ENCODE measurements at regions not wholly inside any gene's neighbourhood (a gene's known extent, or its start where the extent isn't known, plus 50 kb on each side); places are given as distances from the start of the nearest gene placed in this dataset.

DNA sequence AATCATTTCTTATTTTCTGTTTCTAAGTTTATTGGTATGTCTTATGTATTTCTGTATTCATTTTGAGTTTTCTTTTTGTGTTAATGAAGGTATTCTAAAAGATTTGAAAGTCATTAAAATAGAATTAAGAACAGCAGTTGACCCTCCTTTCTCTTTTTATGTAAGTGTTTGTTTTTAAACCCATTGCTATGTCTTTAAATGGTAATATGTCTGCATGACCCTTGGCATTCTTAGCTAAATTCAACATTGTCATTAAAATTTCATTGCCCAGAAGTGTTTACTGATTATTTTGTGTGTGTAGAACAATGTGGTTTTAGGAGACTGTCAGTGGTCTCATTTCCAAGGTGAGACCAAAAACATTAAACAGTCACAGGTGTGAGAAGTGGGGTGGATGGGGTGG is 197.8 kb downstream of the PCDH7 start:
- DNase-seq: no peak
- POLR2A ChIA-PET: no interaction called here
- CTCF ChIA-PET: interaction anchor here (1.6 kb wide), 1 partner anchor 16 kb away, joined by 3 read pairs; no protein-coding TSS in a partner anchor
- no peaks in the 10 kb centered on the region for H3K9me3 ChIP-seq (ENCODE audit: control extremely low read depth in 1 of 5, control insufficient read depth in 4 of 5, insufficient read depth in 2 of 5, low read depth in 1 of 5, low read length in 4 of 5)
- H3K4me1 ChIP-seq (ENCODE audit: control extremely low read depth in 1 of 4, control insufficient read depth in 4 of 4, insufficient read depth in 4 of 4, low read length in 3 of 4): no peaks in the 10 kb centered on the region
- no peak overlapping the region for H3K4me3 ChIP-seq (ENCODE audit: control insufficient read depth in 1 of 7, extremely low read depth in 1 of 7, insufficient read depth in 4 of 7, low read depth in 2 of 7, low read length in 6 of 7)
- H3K27me3 ChIP-seq (replicated peaks in 2 of 5; ENCODE audit: control insufficient read depth in 4 of 5, insufficient read depth in 5 of 5, low read length in 4 of 5): no peaks in the 10 kb centered on the region
- no peak overlapping the region for H3K27ac ChIP-seq (ENCODE audit: insufficient read depth in 1 of 2, low read depth in 1 of 2, low read length in 2 of 2, poor library complexity in 1 of 2, severe bottlenecking in 2 of 2)
- H3K36me3 ChIP-seq (ENCODE audit: control insufficient read depth in 4 of 4, insufficient read depth in 4 of 4, low read length in 3 of 4): no peaks in the 10 kb centered on the region

DNA sequence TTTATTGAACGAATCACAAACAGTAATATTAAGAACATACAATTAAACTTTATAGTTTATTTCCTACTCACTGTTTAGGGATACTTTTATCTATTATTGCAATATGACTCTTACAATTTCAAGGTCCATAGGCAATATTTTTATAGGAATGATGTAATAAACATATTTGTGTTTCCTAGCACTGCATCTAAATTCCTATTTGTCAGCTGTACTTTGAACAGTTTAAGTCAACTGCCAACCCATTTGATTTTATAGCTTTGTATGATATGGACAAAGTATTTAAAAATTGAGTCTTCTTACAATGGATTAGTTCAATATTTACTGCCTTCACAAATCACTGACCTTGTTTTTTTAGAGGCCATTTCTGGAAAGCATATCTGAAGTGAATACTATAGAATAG is 199.3 kb downstream of the PCDH7 start:
- DNase-seq: no peak
- Histone ChIP-seq H3K27ac (ENCODE audit: insufficient read depth in 1 of 2, low read depth in 1 of 2, low read length in 2 of 2, poor library complexity in 1 of 2, severe bottlenecking in 2 of 2) (no peak overlapping the region), H3K27me3 (replicated peaks in 2 of 5; ENCODE audit: control insufficient read depth in 4 of 5, insufficient read depth in 5 of 5, low read length in 4 of 5) (no peaks in the 10 kb centered on the region), H3K36me3 (ENCODE audit: control insufficient read depth in 4 of 4, insufficient read depth in 4 of 4, low read length in 3 of 4) (no peaks in the 10 kb centered on the region), H3K4me3 (ENCODE audit: control insufficient read depth in 1 of 7, extremely low read depth in 1 of 7, insufficient read depth in 4 of 7, low read depth in 2 of 7, low read length in 6 of 7) (no peak overlapping the region), H3K9me3 (ENCODE audit: control extremely low read depth in 1 of 5, control insufficient read depth in 4 of 5, insufficient read depth in 2 of 5, low read depth in 1 of 5, low read length in 4 of 5) (no peaks in the 10 kb centered on the region), H3K4me1 (ENCODE audit: control extremely low read depth in 1 of 4, control insufficient read depth in 4 of 4, insufficient read depth in 4 of 4, low read length in 3 of 4) (no peaks in the 10 kb centered on the region)
- POLR2A ChIA-PET: no interaction called here
- WGBS (ENCODE audit: insufficient coverage): no CpG with 5 or more reads among the region's 1 CpG
- CTCF ChIA-PET: interaction anchor here (1.5 to 1.6 kb wide), 2 partner anchors 11 to 14 kb away, joined by 3 read pairs; no protein-coding TSS in a partner anchor

- no peak for DNase-seq
- 98% methylated on average over 4 of the region's 11 CpGs for WGBS (ENCODE audit: insufficient coverage)
- ChIA-PET CTCF (interaction anchor here (1.5 kb wide), 1 partner anchor 11 kb away, joined by 3 read pairs; no protein-coding TSS in a partner anchor), POLR2A (no interaction called here)
- H3K4me3 ChIP-seq (ENCODE audit: control insufficient read depth in 1 of 7, extremely low read depth in 1 of 7, insufficient read depth in 4 of 7, low read depth in 2 of 7, low read length in 6 of 7): no peak overlapping the region
- no peaks in the 10 kb centered on the region for H3K9me3 ChIP-seq (ENCODE audit: control extremely low read depth in 1 of 5, control insufficient read depth in 4 of 5, insufficient read depth in 2 of 5, low read depth in 1 of 5, low read length in 4 of 5)
- H3K27ac ChIP-seq (ENCODE audit: insufficient read depth in 1 of 2, low read depth in 1 of 2, low read length in 2 of 2, poor library complexity in 1 of 2, severe bottlenecking in 2 of 2): no peak overlapping the region
- H3K4me1 ChIP-seq (ENCODE audit: control extremely low read depth in 1 of 4, control insufficient read depth in 4 of 4, insufficient read depth in 4 of 4, low read length in 3 of 4): no peaks in the 10 kb centered on the region
- H3K36me3 ChIP-seq (ENCODE audit: control insufficient read depth in 4 of 4, insufficient read depth in 4 of 4, low read length in 3 of 4): no peaks in the 10 kb centered on the region
- H3K27me3 ChIP-seq (replicated peaks in 2 of 5; ENCODE audit: control insufficient read depth in 4 of 5, insufficient read depth in 5 of 5, low read length in 4 of 5): no peaks in the 10 kb centered on the region
These were observed 199.9 kb downstream of the PCDH7 start for GRCh38 chr4:30920043-30920442.

DNA sequence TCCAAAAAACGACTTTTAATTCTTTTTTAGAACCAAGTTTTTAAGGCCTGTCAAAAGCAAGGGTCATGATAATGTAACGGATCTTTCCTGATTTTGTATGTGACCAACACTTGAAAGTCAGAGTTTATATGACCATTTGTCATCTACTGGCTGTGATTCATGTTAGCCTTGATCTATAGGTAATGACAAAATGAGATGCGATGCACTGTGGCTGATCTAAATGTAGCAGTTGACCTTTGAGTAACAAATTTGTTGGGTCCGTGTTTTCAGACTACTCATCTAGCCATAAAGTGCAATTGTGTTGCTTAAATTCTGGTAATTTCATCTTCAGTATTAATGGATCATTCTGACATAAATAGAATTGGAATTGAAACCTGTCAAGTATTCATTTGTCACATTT is 202.5 kb downstream of the PCDH7 start:
- 100% methylated on average over 3 of the region's 4 CpGs for WGBS (ENCODE audit: insufficient coverage)
- H3K27ac ChIP-seq (ENCODE audit: insufficient read depth in 1 of 2, low read depth in 1 of 2, low read length in 2 of 2, poor library complexity in 1 of 2, severe bottlenecking in 2 of 2): no peak overlapping the region
- H3K36me3 ChIP-seq (ENCODE audit: control insufficient read depth in 4 of 4, insufficient read depth in 4 of 4, low read length in 3 of 4): no peaks in the 10 kb centered on the region
- H3K4me3 ChIP-seq (ENCODE audit: control insufficient read depth in 1 of 7, extremely low read depth in 1 of 7, insufficient read depth in 4 of 7, low read depth in 2 of 7, low read length in 6 of 7): no peak overlapping the region
- no peaks in the 10 kb centered on the region for H3K9me3 ChIP-seq (ENCODE audit: control extremely low read depth in 1 of 5, control insufficient read depth in 4 of 5, insufficient read depth in 2 of 5, low read depth in 1 of 5, low read length in 4 of 5)
- POLR2A ChIA-PET: no interaction called here
- H3K27me3 ChIP-seq (replicated peaks in 2 of 5; ENCODE audit: control insufficient read depth in 4 of 5, insufficient read depth in 5 of 5, low read length in 4 of 5): no peaks in the 10 kb centered on the region
- CTCF ChIA-PET: no interaction called here
- no peak for DNase-seq
- no peaks in the 10 kb centered on the region for H3K4me1 ChIP-seq (ENCODE audit: control extremely low read depth in 1 of 4, control insufficient read depth in 4 of 4, insufficient read depth in 4 of 4, low read length in 3 of 4)

GRCh38 chr4:30924495-30924894 is 204.3 kb downstream of the PCDH7 start:
- Histone ChIP-seq H3K4me3 (ENCODE audit: control insufficient read depth in 1 of 7, extremely low read depth in 1 of 7, insufficient read depth in 4 of 7, low read depth in 2 of 7, low read length in 6 of 7) (no peak overlapping the region), H3K36me3 (ENCODE audit: control insufficient read depth in 4 of 4, insufficient read depth in 4 of 4, low read length in 3 of 4) (no peaks in the 10 kb centered on the region), H3K27me3 (replicated peaks in 2 of 5; ENCODE audit: control insufficient read depth in 4 of 5, insufficient read depth in 5 of 5, low read length in 4 of 5) (no peaks in the 10 kb centered on the region), H3K9me3 (ENCODE audit: control extremely low read depth in 1 of 5, control insufficient read depth in 4 of 5, insufficient read depth in 2 of 5, low read depth in 1 of 5, low read length in 4 of 5) (no peaks in the 10 kb centered on the region), H3K4me1 (ENCODE audit: control extremely low read depth in 1 of 4, control insufficient read depth in 4 of 4, insufficient read depth in 4 of 4, low read length in 3 of 4) (no peaks in the 10 kb centered on the region), H3K27ac (ENCODE audit: insufficient read depth in 1 of 2, low read depth in 1 of 2, low read length in 2 of 2, poor library complexity in 1 of 2, severe bottlenecking in 2 of 2) (no peak overlapping the region)
- CTCF ChIA-PET: no interaction called here
- POLR2A ChIA-PET: no interaction called here
- no peak for DNase-seq

GRCh38 chr4:30929649-30930048 is 209.5 kb downstream of the PCDH7 start:
- no peaks in the 10 kb centered on the region for H3K9me3 ChIP-seq (ENCODE audit: control extremely low read depth in 1 of 5, control insufficient read depth in 4 of 5, insufficient read depth in 2 of 5, low read depth in 1 of 5, low read length in 4 of 5)
- no peak overlapping the region for H3K27ac ChIP-seq (ENCODE audit: insufficient read depth in 1 of 2, low read depth in 1 of 2, low read length in 2 of 2, poor library complexity in 1 of 2, severe bottlenecking in 2 of 2)
- no peaks in the 10 kb centered on the region for H3K36me3 ChIP-seq (ENCODE audit: control insufficient read depth in 4 of 4, insufficient read depth in 4 of 4, low read length in 3 of 4)
- H3K4me1 ChIP-seq (ENCODE audit: control extremely low read depth in 1 of 4, control insufficient read depth in 4 of 4, insufficient read depth in 4 of 4, low read length in 3 of 4): no peaks in the 10 kb centered on the region
- WGBS (ENCODE audit: insufficient coverage): 94% methylated on average over 2 of the region's 2 CpGs
- no peaks in the 10 kb centered on the region for H3K27me3 ChIP-seq (replicated peaks in 2 of 5; ENCODE audit: control insufficient read depth in 4 of 5, insufficient read depth in 5 of 5, low read length in 4 of 5)
- ChIA-PET POLR2A (no interaction called here), CTCF (no interaction called here)
- DNase-seq: no peak
- no peak overlapping the region for H3K4me3 ChIP-seq (ENCODE audit: control insufficient read depth in 1 of 7, extremely low read depth in 1 of 7, insufficient read depth in 4 of 7, low read depth in 2 of 7, low read length in 6 of 7)

DNA sequence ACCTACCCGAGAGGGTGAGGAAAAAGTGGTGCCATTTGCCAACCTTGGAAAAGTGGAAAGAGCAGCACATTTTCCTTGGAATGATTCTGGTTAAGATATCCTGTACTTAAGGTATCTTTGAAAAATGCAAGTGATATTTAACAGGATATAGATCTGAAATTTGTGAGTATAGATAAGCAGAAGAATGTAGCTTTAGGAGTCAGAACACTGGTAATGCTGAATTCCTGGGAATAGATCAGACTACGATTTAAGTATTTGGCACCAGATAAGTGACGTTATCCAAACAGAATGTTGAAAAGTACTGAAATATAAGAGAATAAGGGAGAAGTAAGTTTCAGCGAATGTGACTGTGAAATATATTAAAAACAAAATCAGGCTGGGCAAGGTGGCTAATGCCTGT is 210.1 kb downstream of the PCDH7 start:
- CTCF ChIA-PET: no interaction called here
- WGBS (ENCODE audit: insufficient coverage): 95% methylated on average over 4 of the region's 4 CpGs
- Histone ChIP-seq H3K36me3 (ENCODE audit: control insufficient read depth in 4 of 4, insufficient read depth in 4 of 4, low read length in 3 of 4) (no peaks in the 10 kb centered on the region), H3K27ac (ENCODE audit: insufficient read depth in 1 of 2, low read depth in 1 of 2, low read length in 2 of 2, poor library complexity in 1 of 2, severe bottlenecking in 2 of 2) (no peak overlapping the region), H3K9me3 (ENCODE audit: control extremely low read depth in 1 of 5, control insufficient read depth in 4 of 5, insufficient read depth in 2 of 5, low read depth in 1 of 5, low read length in 4 of 5) (no peaks in the 10 kb centered on the region), H3K4me3 (ENCODE audit: control insufficient read depth in 1 of 7, extremely low read depth in 1 of 7, insufficient read depth in 4 of 7, low read depth in 2 of 7, low read length in 6 of 7) (no peak overlapping the region), H3K27me3 (replicated peaks in 2 of 5; ENCODE audit: control insufficient read depth in 4 of 5, insufficient read depth in 5 of 5, low read length in 4 of 5) (no peaks in the 10 kb centered on the region), H3K4me1 (ENCODE audit: control extremely low read depth in 1 of 4, control insufficient read depth in 4 of 4, insufficient read depth in 4 of 4, low read length in 3 of 4) (no peaks in the 10 kb centered on the region)
- DNase-seq: no peak
- POLR2A ChIA-PET: no interaction called here

DNA sequence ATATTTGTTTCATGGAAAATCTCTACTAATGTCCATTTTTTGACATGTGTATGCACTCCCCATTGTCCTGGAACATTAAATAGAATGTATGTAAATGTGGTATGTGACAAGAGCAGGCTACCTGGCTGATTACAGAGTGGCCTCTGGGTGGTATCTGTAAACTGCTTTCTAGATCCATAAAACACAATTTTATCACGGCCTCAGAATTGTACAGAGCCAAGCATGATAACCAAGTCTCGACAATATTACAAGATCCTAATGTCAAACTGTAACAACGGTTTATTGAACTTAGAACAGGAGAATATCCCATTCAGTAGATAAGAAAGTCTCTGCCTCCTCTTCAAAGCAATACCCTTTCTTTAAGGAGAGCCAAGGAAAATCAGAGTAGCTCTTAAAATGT is 212.4 kb downstream of the PCDH7 start:
- no CpG with 5 or more reads among the region's 3 CpGs for WGBS (ENCODE audit: insufficient coverage)

More for the DNA sequence above, 212.4 kb downstream of the PCDH7 start:
- POLR2A ChIA-PET: no interaction called here
- no peaks in the 10 kb centered on the region for H3K27me3 ChIP-seq (replicated peaks in 2 of 5; ENCODE audit: control insufficient read depth in 4 of 5, insufficient read depth in 5 of 5, low read length in 4 of 5)
- no peak overlapping the region for H3K27ac ChIP-seq (ENCODE audit: insufficient read depth in 1 of 2, low read depth in 1 of 2, low read length in 2 of 2, poor library complexity in 1 of 2, severe bottlenecking in 2 of 2)
- no peaks in the 10 kb centered on the region for H3K9me3 ChIP-seq (ENCODE audit: control extremely low read depth in 1 of 5, control insufficient read depth in 4 of 5, insufficient read depth in 2 of 5, low read depth in 1 of 5, low read length in 4 of 5)
- no peak for DNase-seq
- CTCF ChIA-PET: no interaction called here
- no peaks in the 10 kb centered on the region for H3K36me3 ChIP-seq (ENCODE audit: control insufficient read depth in 4 of 4, insufficient read depth in 4 of 4, low read length in 3 of 4)
- H3K4me3 ChIP-seq (ENCODE audit: control insufficient read depth in 1 of 7, extremely low read depth in 1 of 7, insufficient read depth in 4 of 7, low read depth in 2 of 7, low read length in 6 of 7): no peak overlapping the region
- no peaks in the 10 kb centered on the region for H3K4me1 ChIP-seq (ENCODE audit: control extremely low read depth in 1 of 4, control insufficient read depth in 4 of 4, insufficient read depth in 4 of 4, low read length in 3 of 4)

Data from common myeloid progenitor, CD34-positive (primary cell).